ENCODE measurements at regions not wholly inside any gene's neighbourhood (a gene's known extent, or its start where the extent isn't known, plus 50 kb on each side); places are given as distances from the start of the nearest gene placed in this dataset.

DNA sequence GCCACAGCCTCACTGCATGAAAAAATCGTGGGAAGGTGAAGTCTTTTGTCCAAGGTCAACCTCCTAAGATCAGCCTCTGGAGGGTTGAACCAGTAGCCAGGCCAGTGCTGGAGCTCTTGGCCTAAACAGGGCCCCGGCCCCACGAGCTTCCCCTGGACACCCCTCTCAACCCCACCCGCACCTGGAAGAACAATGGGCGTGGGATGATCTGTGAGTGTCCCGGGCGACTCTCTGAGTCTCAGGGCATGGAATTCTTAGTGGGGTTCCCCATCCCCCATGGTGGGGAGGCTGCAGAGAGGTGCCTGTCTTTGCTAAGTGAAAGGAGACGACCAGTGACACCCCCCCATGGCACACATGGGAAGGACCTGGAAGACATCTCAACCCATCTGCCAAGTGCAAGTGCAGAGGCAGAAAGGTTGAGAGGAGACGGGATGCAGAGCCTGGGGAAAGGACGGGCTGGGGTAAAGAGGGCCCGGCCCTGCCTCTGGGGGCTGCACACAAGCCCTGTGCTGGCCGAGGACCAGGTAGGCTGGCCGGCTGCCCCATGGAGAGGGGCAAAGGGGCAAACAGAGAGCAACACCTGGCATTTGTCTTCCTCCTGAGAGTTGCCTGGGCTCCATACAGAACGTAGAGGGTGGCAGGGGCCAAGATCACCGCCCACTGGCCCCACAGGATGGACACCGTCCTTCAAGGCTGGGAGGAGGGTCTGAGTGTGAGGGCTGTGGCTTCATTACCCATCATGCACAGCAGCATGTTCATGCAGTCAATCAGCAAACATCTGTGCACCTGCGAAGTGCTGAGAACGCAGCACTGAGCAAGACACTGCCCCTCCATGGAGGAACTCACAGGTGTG is 163.0 kb upstream of the PPP2R2D start:
- TF ChIP-seq, protein P1, sequence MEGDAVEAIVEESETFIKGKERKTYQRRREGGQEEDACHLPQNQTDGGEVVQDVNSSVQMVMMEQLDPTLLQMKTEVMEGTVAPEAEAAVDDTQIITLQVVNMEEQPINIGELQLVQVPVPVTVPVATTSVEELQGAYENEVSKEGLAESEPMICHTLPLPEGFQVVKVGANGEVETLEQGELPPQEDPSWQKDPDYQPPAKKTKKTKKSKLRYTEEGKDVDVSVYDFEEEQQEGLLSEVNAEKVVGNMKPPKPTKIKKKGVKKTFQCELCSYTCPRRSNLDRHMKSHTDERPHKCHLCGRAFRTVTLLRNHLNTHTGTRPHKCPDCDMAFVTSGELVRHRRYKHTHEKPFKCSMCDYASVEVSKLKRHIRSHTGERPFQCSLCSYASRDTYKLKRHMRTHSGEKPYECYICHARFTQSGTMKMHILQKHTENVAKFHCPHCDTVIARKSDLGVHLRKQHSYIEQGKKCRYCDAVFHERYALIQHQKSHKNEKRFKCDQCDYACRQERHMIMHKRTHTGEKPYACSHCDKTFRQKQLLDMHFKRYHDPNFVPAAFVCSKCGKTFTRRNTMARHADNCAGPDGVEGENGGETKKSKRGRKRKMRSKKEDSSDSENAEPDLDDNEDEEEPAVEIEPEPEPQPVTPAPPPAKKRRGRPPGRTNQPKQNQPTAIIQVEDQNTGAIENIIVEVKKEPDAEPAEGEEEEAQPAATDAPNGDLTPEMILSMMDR (IDR thresholded peaks at IDR 0.05) = no peak
- TF ChIP-seq POLR2A (IDR thresholded peaks at IDR 0.05) (no peak), EP300 (IDR thresholded peaks at IDR 0.05) (no peak)
